Astrocyte of the spinal cord (primary cell): ENCODE measurements at regions not wholly inside any gene's neighbourhood (a gene's known extent, or its start where the extent isn't known, plus 50 kb on each side); places are given as distances from the start of the nearest gene placed in this dataset.

Experiments used
- DNase-seq: peaks from one replicate; pipeline ENCODE4 v3.0.0; 2011; ENCODE audit warnings: low read depth, low spot score
- H3K4me3 ChIP-seq: 2 replicates; pipeline ENCODE4 v1.5.1; 2011; ENCODE audit warnings: low read depth, mild to moderate bottlenecking, low read length, moderate library complexity
- CTCF ChIP-seq: IDR thresholded peaks from 2 replicates; pipeline ENCODE4 v1.5.1; 2012; ENCODE audit warnings: low read depth, mild to moderate bottlenecking, low read length, inconsistent platforms
- in situ Hi-C: cut with HindIII; loops from 2 replicates; pipeline ENCODE4 v1.10.0; 2017; ENCODE audit warnings: low sequenced_read_pairs

- no peak for DNase-seq
- TF ChIP-seq CTCF, result no peak
- in situ Hi-C loops, result no loop called here
- H3K4me3 ChIP-seq, result no peak overlapping the region
These were observed 150.1 kb upstream of the PDE7B start for GRCh38 chr6:135701426-135701825.

GRCh38 chr6:135703007-135703406 is 148.5 kb upstream of the PDE7B start:
- in situ Hi-C loops, result no loop called here
- no peak for TF ChIP-seq CTCF
- no peak overlapping the region for H3K4me3 ChIP-seq
- DNase-seq, result no peak

- DNase-seq, result no peak
- in situ Hi-C loops, result no loop called here
- H3K4me3 ChIP-seq, result no peak overlapping the region
- TF ChIP-seq CTCF, result no peak
These were observed 147.9 kb upstream of the PDE7B start for GRCh38 chr6:135703621-135704020.

- no peak overlapping the region for H3K4me3 ChIP-seq
- TF ChIP-seq CTCF, result no peak
- in situ Hi-C loops, result no loop called here
- no peak for DNase-seq
These were observed 144.1 kb upstream of the PDE7B start for GRCh38 chr6:135707426-135707825.

GRCh38 chr6:135710042-135710441 is 141.5 kb upstream of the PDE7B start:
- no peak for TF ChIP-seq CTCF
- no peak for DNase-seq
- in situ Hi-C loops, result no loop called here
- H3K4me3 ChIP-seq, result no peak overlapping the region

GRCh38 chr6:135722190-135722589 is 129.3 kb upstream of the PDE7B start:
- no peak overlapping the region for H3K4me3 ChIP-seq
- DNase-seq, result no peak
- no peak for TF ChIP-seq CTCF
- in situ Hi-C loops, result no loop called here

GRCh38 chr6:135722679-135723078 is 128.8 kb upstream of the PDE7B start:
- in situ Hi-C loops, result no loop called here
- TF ChIP-seq CTCF, result no peak
- H3K4me3 ChIP-seq, result no peak overlapping the region
- DNase-seq, result peak; percentile 88
